ENCODE measurements at regions not wholly inside any gene's neighbourhood (a gene's known extent, or its start where the extent isn't known, plus 50 kb on each side); places are given as distances from the start of the nearest gene placed in this dataset.

DNA sequence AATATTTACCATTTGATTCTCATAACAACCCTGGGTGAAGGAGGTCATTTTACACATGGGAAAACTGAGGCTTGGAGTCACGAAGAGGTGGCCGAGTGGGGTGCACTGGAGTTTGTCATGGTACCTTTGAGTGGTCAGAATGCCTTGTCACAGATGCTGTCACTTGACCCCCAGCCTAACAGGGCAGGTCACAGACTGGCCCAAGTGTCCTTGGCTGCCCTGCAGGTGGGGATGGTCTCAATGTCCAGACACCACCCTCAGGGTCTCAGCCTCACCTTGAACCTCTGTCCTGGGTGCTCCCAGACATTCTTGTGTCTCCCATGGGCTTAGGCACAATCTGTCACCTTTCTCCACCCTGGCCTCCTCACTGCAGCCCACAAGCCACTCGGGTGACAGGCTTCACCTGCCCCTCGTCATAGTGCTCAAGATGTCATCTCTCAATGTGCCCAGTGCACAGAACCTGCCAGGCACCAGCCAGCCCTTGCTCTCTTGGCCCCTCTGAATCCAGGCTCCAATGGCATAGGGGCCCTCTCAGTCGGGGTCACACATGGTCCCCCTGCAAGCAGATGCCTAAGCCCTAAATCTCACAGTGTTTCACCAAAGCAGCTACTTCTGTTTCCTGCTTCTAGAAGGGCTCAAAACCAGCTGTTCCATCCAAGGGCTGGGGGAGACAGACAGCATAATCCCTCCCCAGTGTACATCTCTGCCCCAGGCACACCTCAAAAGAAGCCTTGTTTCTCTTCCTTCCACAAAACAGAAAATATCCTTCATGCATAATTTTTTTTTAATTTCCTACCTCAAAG, 76.8 kb upstream of the NANOS1 start:
- TF ChIP-seq, protein P1, sequence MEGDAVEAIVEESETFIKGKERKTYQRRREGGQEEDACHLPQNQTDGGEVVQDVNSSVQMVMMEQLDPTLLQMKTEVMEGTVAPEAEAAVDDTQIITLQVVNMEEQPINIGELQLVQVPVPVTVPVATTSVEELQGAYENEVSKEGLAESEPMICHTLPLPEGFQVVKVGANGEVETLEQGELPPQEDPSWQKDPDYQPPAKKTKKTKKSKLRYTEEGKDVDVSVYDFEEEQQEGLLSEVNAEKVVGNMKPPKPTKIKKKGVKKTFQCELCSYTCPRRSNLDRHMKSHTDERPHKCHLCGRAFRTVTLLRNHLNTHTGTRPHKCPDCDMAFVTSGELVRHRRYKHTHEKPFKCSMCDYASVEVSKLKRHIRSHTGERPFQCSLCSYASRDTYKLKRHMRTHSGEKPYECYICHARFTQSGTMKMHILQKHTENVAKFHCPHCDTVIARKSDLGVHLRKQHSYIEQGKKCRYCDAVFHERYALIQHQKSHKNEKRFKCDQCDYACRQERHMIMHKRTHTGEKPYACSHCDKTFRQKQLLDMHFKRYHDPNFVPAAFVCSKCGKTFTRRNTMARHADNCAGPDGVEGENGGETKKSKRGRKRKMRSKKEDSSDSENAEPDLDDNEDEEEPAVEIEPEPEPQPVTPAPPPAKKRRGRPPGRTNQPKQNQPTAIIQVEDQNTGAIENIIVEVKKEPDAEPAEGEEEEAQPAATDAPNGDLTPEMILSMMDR (conservative IDR thresholded peaks at IDR 0.05 in 1 of 2, IDR thresholded peaks at IDR 0.05 in 1 of 2; ENCODE audit: extremely low read depth in 1 of 2, insufficient read depth in 1 of 2, low read depth in 1 of 2, low read length in 2 of 2): no peak
- no peak for TF ChIP-seq EZH2 (IDR thresholded peaks at IDR 0.05; ENCODE audit: borderline replicate concordance, low read length)
